Neural progenitor cell (in vitro differentiated cells): ENCODE measurements at regions not wholly inside any gene's neighbourhood (a gene's known extent, or its start where the extent isn't known, plus 50 kb on each side); places are given as distances from the start of the nearest gene placed in this dataset.
A peak's percentile ranks its signal among the peaks of the same experiment; 100 is the strongest.

ENCODE experiments used
- EZH2 ChIP-seq: fragments of 200-600 bp; sonication (generic); IDR thresholded peaks from 2 replicates; pipeline ENCODE4 v1.6.1; 2017; ENCODE audit warnings: antibody characterized with exemption, mild to moderate bottlenecking, moderate library complexity
- EZH2phosphoT487 ChIP-seq: fragments of 200-600 bp; sonication (generic); IDR thresholded peaks from 2 replicates; pipeline ENCODE4 v1.6.1; 2017; ENCODE audit warnings: antibody characterized with exemption
- TF ChIP-seq, protein P1 (sequence below): fragments of 200-600 bp; sonication (generic); IDR thresholded peaks from 2 replicates; pipeline ENCODE4 v1.5.1; 2017; ENCODE audit warnings: antibody characterized with exemption, mild to moderate bottlenecking

GRCh38 chr12:130219929-130220705 is 57.9 kb downstream of the FZD10 start:
- TF ChIP-seq, protein P1, sequence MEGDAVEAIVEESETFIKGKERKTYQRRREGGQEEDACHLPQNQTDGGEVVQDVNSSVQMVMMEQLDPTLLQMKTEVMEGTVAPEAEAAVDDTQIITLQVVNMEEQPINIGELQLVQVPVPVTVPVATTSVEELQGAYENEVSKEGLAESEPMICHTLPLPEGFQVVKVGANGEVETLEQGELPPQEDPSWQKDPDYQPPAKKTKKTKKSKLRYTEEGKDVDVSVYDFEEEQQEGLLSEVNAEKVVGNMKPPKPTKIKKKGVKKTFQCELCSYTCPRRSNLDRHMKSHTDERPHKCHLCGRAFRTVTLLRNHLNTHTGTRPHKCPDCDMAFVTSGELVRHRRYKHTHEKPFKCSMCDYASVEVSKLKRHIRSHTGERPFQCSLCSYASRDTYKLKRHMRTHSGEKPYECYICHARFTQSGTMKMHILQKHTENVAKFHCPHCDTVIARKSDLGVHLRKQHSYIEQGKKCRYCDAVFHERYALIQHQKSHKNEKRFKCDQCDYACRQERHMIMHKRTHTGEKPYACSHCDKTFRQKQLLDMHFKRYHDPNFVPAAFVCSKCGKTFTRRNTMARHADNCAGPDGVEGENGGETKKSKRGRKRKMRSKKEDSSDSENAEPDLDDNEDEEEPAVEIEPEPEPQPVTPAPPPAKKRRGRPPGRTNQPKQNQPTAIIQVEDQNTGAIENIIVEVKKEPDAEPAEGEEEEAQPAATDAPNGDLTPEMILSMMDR = no peak
- TF ChIP-seq EZH2 (peak; percentile 34), EZH2phosphoT487 (no peak)
